Spleen (tissue), 7 donors: ENCODE measurements at regions not wholly inside any gene's neighbourhood (a gene's known extent, or its start where the extent isn't known, plus 50 kb on each side); places are given as distances from the start of the nearest gene placed in this dataset.
"Not testable (repeated sequence)": the region's sequence is repeated elsewhere in the genome, so short reads cannot be mapped to it uniquely, and the experiment has no call there.

Experiments used
- CTCF ChIP-seq, 11 experiments: fragments of 200-600 bp in 7 of 11; fragments of 450-650 bp in 4 of 11; sonication (generic) in 4 of 11; IDR thresholded peaks in 8 of 11; conservative IDR thresholded peaks in 3 of 11; 1 replicate in 7 of 11; 2 replicates in 4 of 11; pipeline versions ENCODE4 v1.4.0 to v1.8.0; 2016 to 2021; ENCODE audit warnings: antibody characterized with exemption in 11 of 11, inconsistent platforms in 4 of 11, mild to moderate bottlenecking in 1 of 11
- POLR2A ChIP-seq, 3 donors: fragments of 450-650 bp; IDR thresholded peaks; one replicate each; pipeline ENCODE4 v1.5.1; 2017; ENCODE audit warnings: antibody characterized with exemption in 3 of 3, mild to moderate bottlenecking in 1 of 3
- donor health status: DM: no; HTN: no; CAD: no; lungs with moderate emphysema.
- donor health status: DM: no; HTN: no; CAD: no.
- donor health status: DM: no; HTN: no; CAD: no.

DNA sequence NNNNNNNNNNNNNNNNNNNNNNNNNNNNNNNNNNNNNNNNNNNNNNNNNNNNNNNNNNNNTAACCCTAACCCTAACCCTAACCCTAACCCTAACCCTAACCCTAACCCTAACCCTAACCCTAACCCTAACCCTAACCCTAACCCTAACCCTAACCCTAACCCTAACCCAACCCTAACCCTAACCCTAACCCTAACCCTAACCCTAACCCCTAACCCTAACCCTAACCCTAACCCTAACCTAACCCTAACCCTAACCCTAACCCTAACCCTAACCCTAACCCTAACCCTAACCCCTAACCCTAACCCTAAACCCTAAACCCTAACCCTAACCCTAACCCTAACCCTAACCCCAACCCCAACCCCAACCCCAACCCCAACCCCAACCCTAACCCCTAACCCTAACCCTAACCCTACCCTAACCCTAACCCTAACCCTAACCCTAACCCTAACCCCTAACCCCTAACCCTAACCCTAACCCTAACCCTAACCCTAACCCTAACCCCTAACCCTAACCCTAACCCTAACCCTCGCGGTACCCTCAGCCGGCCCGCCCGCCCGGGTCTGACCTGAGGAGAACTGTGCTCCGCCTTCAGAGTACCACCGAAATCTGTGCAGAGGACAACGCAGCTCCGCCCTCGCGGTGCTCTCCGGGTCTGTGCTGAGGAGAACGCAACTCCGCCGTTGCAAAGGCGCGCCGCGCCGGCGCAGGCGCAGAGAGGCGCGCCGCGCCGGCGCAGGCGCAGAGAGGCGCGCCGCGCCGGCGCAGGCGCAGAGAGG is 441.3 kb downstream of the OR4F29 start:
- TF ChIP-seq CTCF (IDR thresholded peaks at IDR 0.05 in 8 of 11, conservative IDR thresholded peaks at IDR 0.05 in 3 of 11); POLR2A (IDR thresholded peaks at IDR 0.05): not testable (repeated sequence)
